Sigmoid colon (tissue), 6 donors: ENCODE measurements at regions not wholly inside any gene's neighbourhood (a gene's known extent, or its start where the extent isn't known, plus 50 kb on each side); places are given as distances from the start of the nearest gene placed in this dataset.

Experiments
- DNase-seq: peaks from one replicate; pipeline ENCODE4 v3.0.0-alpha.2; 2019
- H3K27ac ChIP-seq, 4 donors: fragments of 200-600 bp; sonication (generic); one replicate each; pipeline ENCODE4 v1.5.1; 2016 to 2019; ENCODE audit warnings: mild to moderate bottlenecking in 1 of 4
- H3K27me3 ChIP-seq, 3 donors: fragments of 200-600 bp; sonication (generic); one replicate each; pipeline ENCODE4 v1.5.1; 2019; ENCODE audit warnings: mild to moderate bottlenecking in 1 of 3
- H3K36me3 ChIP-seq, 4 donors: fragments of 200-600 bp; sonication (generic); one replicate each; pipeline ENCODE4 v1.5.1; 2016 to 2019
- H3K4me1 ChIP-seq, 4 donors: fragments of 200-600 bp; sonication (generic); one replicate each; pipeline ENCODE4 v1.5.1; 2017 to 2019
- H3K4me3 ChIP-seq, 4 donors: fragments of 200-600 bp; sonication (generic); one replicate each; pipeline ENCODE4 v1.5.1; 2017 to 2019; ENCODE audit warnings: mild to moderate bottlenecking in 2 of 4, moderate library complexity in 1 of 4
- H3K9me3 ChIP-seq, 4 donors: fragments of 200-600 bp in 3 of 4; sonication (generic) in 3 of 4; one replicate each; pipeline versions ENCODE4 v1.5.1 to v1.6.1; 2013 to 2019
- EP300 ChIP-seq, 4 donors: sonication (generic); formaldehyde crosslinking; IDR thresholded peaks; one replicate each; pipeline ENCODE4 v1.6.1; 2017; ENCODE audit warnings: antibody characterized with exemption in 4 of 4
- POLR2A ChIP-seq, 2 donors: fragments of 450-650 bp; IDR thresholded peaks; one replicate each; pipeline ENCODE4 v1.6.1; 2016; ENCODE audit warnings: antibody characterized with exemption in 2 of 2, mild to moderate bottlenecking in 2 of 2, moderate library complexity in 2 of 2
- POLR2AphosphoS5 ChIP-seq, 4 donors: sonication (generic); formaldehyde crosslinking; IDR thresholded peaks; one replicate each; pipeline ENCODE4 v1.6.1; 2017; ENCODE audit warnings: antibody characterized with exemption in 4 of 4
- WGBS, 2 donors: extraction: QIAGEN DNeasy Blood & Tissue Kit; methylation state at CpG; one replicate each; pipeline ENCODE4 v1.1.7; 2013; 5-methylcytosine and 5-hydroxymethylcytosine counted together
- intact Hi-C: fragments of 100-400 bp; cut with DNase I; formaldehyde crosslinking; loops from one replicate; pipeline ENCODE4 v1.15.1; 2023
- TF ChIP-seq, protein P1 (sequence below), 4 experiments: fragments of 450-650 bp in 3 of 4; fragments of 200-600 bp in 1 of 4; IDR thresholded peaks; one replicate each; pipeline ENCODE4 v1.5.1; 2016 to 2019; ENCODE audit warnings: antibody characterized with exemption in 4 of 4, mild to moderate bottlenecking in 3 of 4, moderate library complexity in 2 of 4
- donor health status: healthy with polysubstance abuse.
- donor health status: healthy.

DNA sequence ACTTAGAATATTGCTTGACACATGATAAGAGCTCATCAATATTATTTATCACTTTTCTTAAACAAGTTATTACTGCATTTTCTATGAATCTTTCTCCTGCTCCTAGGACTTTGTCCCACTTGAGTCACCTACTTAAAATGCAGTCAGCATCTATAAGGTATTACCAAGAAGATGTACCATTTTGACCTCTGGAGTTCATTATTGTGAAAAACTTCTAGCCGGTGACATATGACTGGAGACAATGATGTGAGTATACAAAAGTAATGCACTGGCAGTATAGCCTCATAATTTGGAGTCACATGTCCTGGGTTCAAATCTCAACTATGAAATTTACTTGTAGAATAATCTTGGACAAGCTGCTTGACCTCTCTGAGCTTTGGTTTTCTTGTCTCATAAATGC is 278.5 kb downstream of the PLPP3 start:
- Histone ChIP-seq H3K27ac (no peak overlapping the region), H3K4me3 (no peak overlapping the region), H3K9me3 (no peaks in the 10 kb centered on the region), H3K27me3 (no peaks in the 10 kb centered on the region), H3K4me1 (peaks cover 0 to 40% (median 16%) of the 10 kb centered on the region in 4 donors), H3K36me3 (no peaks in the 10 kb centered on the region)
- intact Hi-C loops, result no loop called here
- DNase-seq, result no peak
- 95% methylated on average over 1 of the region's 1 CpG for WGBS, 2 donors
- TF ChIP-seq, protein P1, sequence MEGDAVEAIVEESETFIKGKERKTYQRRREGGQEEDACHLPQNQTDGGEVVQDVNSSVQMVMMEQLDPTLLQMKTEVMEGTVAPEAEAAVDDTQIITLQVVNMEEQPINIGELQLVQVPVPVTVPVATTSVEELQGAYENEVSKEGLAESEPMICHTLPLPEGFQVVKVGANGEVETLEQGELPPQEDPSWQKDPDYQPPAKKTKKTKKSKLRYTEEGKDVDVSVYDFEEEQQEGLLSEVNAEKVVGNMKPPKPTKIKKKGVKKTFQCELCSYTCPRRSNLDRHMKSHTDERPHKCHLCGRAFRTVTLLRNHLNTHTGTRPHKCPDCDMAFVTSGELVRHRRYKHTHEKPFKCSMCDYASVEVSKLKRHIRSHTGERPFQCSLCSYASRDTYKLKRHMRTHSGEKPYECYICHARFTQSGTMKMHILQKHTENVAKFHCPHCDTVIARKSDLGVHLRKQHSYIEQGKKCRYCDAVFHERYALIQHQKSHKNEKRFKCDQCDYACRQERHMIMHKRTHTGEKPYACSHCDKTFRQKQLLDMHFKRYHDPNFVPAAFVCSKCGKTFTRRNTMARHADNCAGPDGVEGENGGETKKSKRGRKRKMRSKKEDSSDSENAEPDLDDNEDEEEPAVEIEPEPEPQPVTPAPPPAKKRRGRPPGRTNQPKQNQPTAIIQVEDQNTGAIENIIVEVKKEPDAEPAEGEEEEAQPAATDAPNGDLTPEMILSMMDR (IDR thresholded peaks at IDR 0.05), result no peak
- TF ChIP-seq POLR2A (IDR thresholded peaks at IDR 0.05), result no peak
- TF ChIP-seq POLR2AphosphoS5 (IDR thresholded peaks at IDR 0.05), result no peak
- no peak for TF ChIP-seq EP300 (IDR thresholded peaks at IDR 0.05)

DNA sequence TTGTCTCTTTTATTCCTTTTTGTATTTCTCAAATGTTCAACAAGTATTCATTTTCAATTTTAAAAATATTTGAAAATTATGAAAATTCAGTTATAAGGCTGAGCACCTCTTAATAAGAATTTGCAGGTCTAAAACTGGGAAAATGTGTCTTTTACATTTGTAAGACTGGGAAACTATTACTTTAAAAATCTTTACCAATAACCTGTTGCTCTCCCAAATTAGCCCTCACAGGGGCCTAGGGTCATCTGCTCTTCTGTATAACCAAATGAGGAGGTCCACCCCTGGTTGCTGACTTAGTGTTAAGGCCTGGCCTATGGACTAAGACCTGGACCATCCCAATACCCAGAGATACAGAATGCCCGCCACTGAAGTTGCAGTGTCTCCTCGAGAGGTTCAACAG is 280.5 kb downstream of the PLPP3 start:
- H3K27ac ChIP-seq, result no peak overlapping the region
- WGBS, 2 donors, result 90 to 92% methylated on average over 2 of the region's 2 CpGs
- intact Hi-C loops, result no loop called here
- no peak overlapping the region for H3K4me3 ChIP-seq
- no peaks in the 10 kb centered on the region for H3K9me3 ChIP-seq
- no peaks in the 10 kb centered on the region for H3K27me3 ChIP-seq
- TF ChIP-seq EP300 (IDR thresholded peaks at IDR 0.05) (no peak), POLR2AphosphoS5 (IDR thresholded peaks at IDR 0.05) (no peak), POLR2A (IDR thresholded peaks at IDR 0.05) (no peak)
- TF ChIP-seq, protein P1 (IDR thresholded peaks at IDR 0.05), result no peak
- peaks cover 0 to 29% (median 16%) of the 10 kb centered on the region in 4 donors for H3K4me1 ChIP-seq
- H3K36me3 ChIP-seq, result no peaks in the 10 kb centered on the region
- no peak for DNase-seq

DNA sequence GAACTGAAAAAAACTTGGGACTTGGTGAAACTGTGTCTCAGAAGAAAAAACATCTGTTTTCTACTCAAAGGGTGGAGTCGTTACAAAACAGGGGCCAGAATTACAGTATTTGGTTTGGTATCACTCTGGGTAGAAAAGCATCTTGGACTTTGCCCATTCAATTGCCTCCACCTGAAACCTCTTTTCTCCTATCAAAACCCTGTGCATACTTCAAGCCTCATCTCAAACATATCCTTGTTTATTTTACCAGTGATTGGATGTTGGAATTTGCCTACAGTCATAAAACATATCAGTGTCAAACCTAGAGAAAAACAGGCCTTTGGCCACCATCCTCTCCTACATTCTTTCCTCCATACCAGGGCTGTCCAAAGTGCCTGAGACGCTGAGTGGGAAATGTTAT is 281.5 kb downstream of the PLPP3 start:
- Histone ChIP-seq H3K4me1 (peaks cover 0 to 25% (median 16%) of the 10 kb centered on the region in 4 donors), H3K27me3 (no peaks in the 10 kb centered on the region), H3K4me3 (no peak overlapping the region), H3K27ac (no peak overlapping the region), H3K9me3 (no peaks in the 10 kb centered on the region), H3K36me3 (no peaks in the 10 kb centered on the region)
- 22 to 59% methylated on average over 2 of the region's 2 CpGs for WGBS, 2 donors
- TF ChIP-seq, protein P1 (IDR thresholded peaks at IDR 0.05), result no peak
- no peak for TF ChIP-seq POLR2AphosphoS5 (IDR thresholded peaks at IDR 0.05)
- no peak for TF ChIP-seq POLR2A (IDR thresholded peaks at IDR 0.05)
- no peak for TF ChIP-seq EP300 (IDR thresholded peaks at IDR 0.05)
- intact Hi-C loops, result no loop called here
- no peak for DNase-seq

DNA sequence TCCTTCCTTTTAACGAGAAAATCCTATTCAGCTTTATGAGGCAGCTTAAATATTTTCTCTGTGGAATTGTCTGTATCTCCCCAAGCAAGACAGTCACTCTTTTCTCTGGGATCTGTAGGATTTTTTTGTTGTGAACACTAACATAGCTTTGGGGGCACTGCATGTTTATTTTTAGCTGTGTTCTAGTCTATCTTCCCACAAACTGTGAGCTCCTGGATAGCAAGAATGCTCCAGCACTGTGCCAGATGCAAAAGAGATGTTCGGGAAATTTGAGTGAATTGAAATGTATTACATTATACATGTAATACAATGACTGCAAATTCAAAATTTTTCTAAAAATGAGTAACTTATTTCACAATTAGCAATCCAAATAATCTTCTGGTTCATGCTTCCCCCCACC is 282.2 kb downstream of the PLPP3 start:
- Histone ChIP-seq H3K27me3 (no peaks in the 10 kb centered on the region), H3K4me3 (no peak overlapping the region), H3K4me1 (peaks cover 0 to 25% (median 14%) of the 10 kb centered on the region in 4 donors), H3K9me3 (no peaks in the 10 kb centered on the region), H3K27ac (no peak overlapping the region), H3K36me3 (no peaks in the 10 kb centered on the region)
- DNase-seq, result no peak
- no peak for TF ChIP-seq POLR2A (IDR thresholded peaks at IDR 0.05)
- intact Hi-C loops, result no loop called here
- WGBS, 2 donors, result 83 to 86% methylated on average over 2 of the region's 2 CpGs

DNA sequence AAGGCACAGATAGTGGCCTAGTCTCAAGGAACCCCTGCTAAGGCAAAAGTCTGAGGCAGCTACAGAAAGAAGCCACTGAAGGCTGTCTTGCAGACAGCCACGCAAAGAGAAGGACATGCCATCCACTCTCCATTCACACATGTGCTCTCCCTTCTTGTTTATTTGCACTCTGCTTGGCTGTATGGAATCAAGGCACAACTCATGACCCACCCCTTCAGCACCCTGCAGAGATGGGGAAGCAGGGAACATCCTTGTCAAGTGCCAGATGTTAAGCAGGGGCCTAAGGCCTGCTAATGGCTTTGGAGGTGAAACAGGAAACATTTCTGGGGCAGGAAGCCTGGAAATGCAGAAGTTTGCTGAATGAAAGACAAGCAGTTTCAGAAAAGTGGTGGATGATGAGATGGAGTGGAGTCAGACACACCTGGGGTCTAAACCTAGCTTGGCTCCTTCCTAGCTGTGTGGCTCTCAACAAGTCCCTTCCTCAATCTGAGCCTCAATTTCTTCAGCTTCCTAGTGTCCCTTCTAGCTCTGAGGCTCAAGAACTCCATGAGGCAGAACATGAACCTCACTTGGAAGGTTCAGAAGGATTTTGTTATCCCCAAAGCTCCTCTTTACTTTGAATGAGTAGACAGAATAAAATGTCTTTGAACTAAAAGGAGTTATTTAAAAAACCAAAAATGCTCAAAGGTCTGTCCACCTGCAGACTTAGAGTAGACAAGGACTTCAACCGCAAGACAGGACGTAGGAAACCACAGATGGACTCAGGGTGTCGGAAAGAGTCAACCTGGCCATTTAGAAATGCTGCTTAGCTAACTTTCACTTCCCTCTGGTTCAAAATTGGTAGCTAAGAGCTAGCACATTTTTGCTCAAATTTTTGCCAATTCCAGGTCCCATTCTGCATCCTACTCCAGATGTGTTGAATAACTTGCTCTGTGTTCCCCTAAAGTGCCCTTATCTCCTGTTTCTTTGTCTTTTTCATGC is 283.1 kb downstream of the PLPP3 start:
- Histone ChIP-seq H3K36me3 (no peaks in the 10 kb centered on the region), H3K4me1 (peaks cover 0 to 20% (median 11%) of the 10 kb centered on the region in 4 donors), H3K9me3 (no peaks in the 10 kb centered on the region), H3K27ac (no peak overlapping the region), H3K27me3 (no peaks in the 10 kb centered on the region), H3K4me3 (no peak overlapping the region)
- intact Hi-C loops, result no loop called here
- DNase-seq, result no peak
- no peak for TF ChIP-seq EP300 (IDR thresholded peaks at IDR 0.05)
- TF ChIP-seq, protein P1 (IDR thresholded peaks at IDR 0.05), result no peak
- TF ChIP-seq POLR2A (IDR thresholded peaks at IDR 0.05), result no peak
- no peak for TF ChIP-seq POLR2AphosphoS5 (IDR thresholded peaks at IDR 0.05)
- 72 to 86% methylated on average over 4 of the region's 4 CpGs for WGBS, 2 donors
